Neural progenitor cell (in vitro differentiated cells): ENCODE measurements at regions not wholly inside any gene's neighbourhood (a gene's known extent, or its start where the extent isn't known, plus 50 kb on each side); places are given as distances from the start of the nearest gene placed in this dataset.

Experiments used
- DNase-seq: peaks from one replicate; pipeline ENCODE4 v3.0.0-alpha.2; 2016; ENCODE audit warnings: low spot score
- H2AFZ ChIP-seq: fragments of 200-600 bp; sonication (generic); replicated peaks from 2 replicates; pipeline ENCODE4 v1.6.1; 2016; ENCODE audit warnings: antibody characterized with exemption
- H3F3A ChIP-seq: fragments of 200-600 bp; sonication (generic); 2 replicates; pipeline ENCODE4 v1.6.1; 2016; ENCODE audit warnings: antibody characterized with exemption, low read depth
- H3K27ac ChIP-seq: fragments of 200-600 bp; sonication (generic); 2 replicates; pipeline ENCODE4 v1.5.1; 2016; ENCODE audit warnings: mild to moderate bottlenecking
- H3K27me3 ChIP-seq: fragments of 200-600 bp; sonication (generic); 2 replicates; pipeline ENCODE4 v1.6.1; 2016; ENCODE audit warnings: mild to moderate bottlenecking, moderate library complexity
- H3K36me3 ChIP-seq: fragments of 200-600 bp; sonication (generic); 2 replicates; pipeline ENCODE4 v1.5.1; 2016
- H3K4me1 ChIP-seq: fragments of 200-600 bp; sonication (generic); 2 replicates; pipeline ENCODE4 v1.6.1; 2016; ENCODE audit warnings: mixed run types
- H3K4me2 ChIP-seq: fragments of 200-600 bp; sonication (generic); 2 replicates; pipeline ENCODE4 v1.6.1; 2016
- H3K4me3 ChIP-seq: fragments of 200-600 bp; sonication (generic); 2 replicates; pipeline ENCODE4 v1.5.1; 2016
- H3K79me2 ChIP-seq: fragments of 200-600 bp; sonication (generic); 2 replicates; pipeline ENCODE4 v1.6.1; 2016; ENCODE audit warnings: low read depth
- H3K9ac ChIP-seq: fragments of 200-600 bp; sonication (generic); 2 replicates; pipeline ENCODE4 v1.6.1; 2016
- H3K9me3 ChIP-seq: fragments of 200-600 bp; sonication (generic); 2 replicates; pipeline ENCODE4 v1.5.1; 2016; ENCODE audit warnings: low read depth
- H4K20me1 ChIP-seq: fragments of 200-600 bp; sonication (generic); 2 replicates; pipeline ENCODE4 v1.6.1; 2016; ENCODE audit warnings: low read depth
- H3K27ac Mint-ChIP-seq: 3 replicates; pipeline ENCODE4 v1.8.0; 2021; ENCODE audit warnings: mixed read lengths
- H3K27me3 Mint-ChIP-seq: 2 replicates; pipeline ENCODE4 v1.8.0; 2022; ENCODE audit warnings: low read depth, mild to moderate bottlenecking, inconsistent platforms, moderate library complexity, mixed read lengths; ENCODE audit not compliant: insufficient read depth
- H3K36me3 Mint-ChIP-seq: 3 replicates; pipeline ENCODE4 v1.8.0; 2021; ENCODE audit warnings: mixed read lengths
- H3K4me1 Mint-ChIP-seq: 3 replicates; pipeline ENCODE4 v1.8.0; 2021; ENCODE audit warnings: mixed read lengths
- H3K4me3 Mint-ChIP-seq: 3 replicates; pipeline ENCODE4 v1.8.0; 2021; ENCODE audit warnings: mild to moderate bottlenecking, moderate library complexity, mixed read lengths
- H3K9me3 Mint-ChIP-seq: 3 replicates; pipeline ENCODE4 v1.8.0; 2020; ENCODE audit warnings: mixed read lengths
- CTCF ChIP-seq: fragments of 200-600 bp; sonication (generic); IDR thresholded peaks from 2 replicates; pipeline ENCODE4 v1.5.1; 2017; ENCODE audit warnings: antibody characterized with exemption, mild to moderate bottlenecking
- EZH2 ChIP-seq: fragments of 200-600 bp; sonication (generic); IDR thresholded peaks from 2 replicates; pipeline ENCODE4 v1.6.1; 2017; ENCODE audit warnings: antibody characterized with exemption, mild to moderate bottlenecking, moderate library complexity
- EZH2phosphoT487 ChIP-seq: fragments of 200-600 bp; sonication (generic); IDR thresholded peaks from 2 replicates; pipeline ENCODE4 v1.6.1; 2017; ENCODE audit warnings: antibody characterized with exemption

GRCh38 chr3:124386996-124387595, 343.2 kb upstream of the UMPS start:
- peaks cover 41% of the 10 kb centered on the region for H3K4me1 ChIP-seq

GRCh38 chr3:124391774-124392173, 338.5 kb upstream of the UMPS start:
- Mint-ChIP-seq H3K9me3 (no peaks in the 10 kb centered on the region), H3K27ac (no peak overlapping the region), H3K36me3 (peaks cover 4% of the 10 kb centered on the region), H3K27me3 (no peaks in the 10 kb centered on the region), H3K4me3 (no peak overlapping the region), H3K4me1 (peaks cover 34% of the 10 kb centered on the region)
- Histone ChIP-seq H2AFZ (no peak overlapping the region), H3K9me3 (no peaks in the 10 kb centered on the region), H3K4me1 (peaks cover 34% of the 10 kb centered on the region), H3K36me3 (no peaks in the 10 kb centered on the region), H3K4me3 (no peak overlapping the region), H4K20me1 (no peaks in the 10 kb centered on the region), H3K9ac (no peak overlapping the region), H3K27me3 (no peaks in the 10 kb centered on the region), H3K4me2 (no peak overlapping the region), H3K79me2 (no peaks in the 10 kb centered on the region), H3K27ac (no peak overlapping the region), H3F3A (peaks cover 14% of the 10 kb centered on the region)
- no peak for TF ChIP-seq EZH2phosphoT487
- TF ChIP-seq CTCF = no peak
- no peak for TF ChIP-seq EZH2
- DNase-seq = no peak

More at GRCh38 chr3:124386996-124387595, 343.2 kb upstream of the UMPS start:
- H3K4me1 Mint-ChIP-seq = peaks cover 61% of the 10 kb centered on the region
- no peak overlapping the region for H3K27ac ChIP-seq
- H3K36me3 ChIP-seq = no peaks in the 10 kb centered on the region
- TF ChIP-seq EZH2 = no peak
- TF ChIP-seq EZH2phosphoT487 = no peak
- TF ChIP-seq CTCF = no peak
- H3K4me3 ChIP-seq = no peak overlapping the region
- H3K4me2 ChIP-seq = no peak overlapping the region
- no peak overlapping the region for H3K9ac ChIP-seq
- peaks cover 7% of the 10 kb centered on the region for H3F3A ChIP-seq
- no peak overlapping the region for H2AFZ ChIP-seq
- no peaks in the 10 kb centered on the region for H3K27me3 ChIP-seq
- H3K9me3 Mint-ChIP-seq = no peaks in the 10 kb centered on the region
- no peak overlapping the region for H3K27ac Mint-ChIP-seq
- no peaks in the 10 kb centered on the region for H3K27me3 Mint-ChIP-seq
- H3K79me2 ChIP-seq = no peaks in the 10 kb centered on the region
- no peaks in the 10 kb centered on the region for H4K20me1 ChIP-seq
- peaks cover 3% of the 10 kb centered on the region for H3K36me3 Mint-ChIP-seq
- H3K4me3 Mint-ChIP-seq = no peak overlapping the region
- DNase-seq = no peak
- H3K9me3 ChIP-seq = no peaks in the 10 kb centered on the region

GRCh38 chr3:124393340-124393739, 336.9 kb upstream of the UMPS start:
- peaks cover 33% of the 10 kb centered on the region for H3K4me1 Mint-ChIP-seq
- no peak for DNase-seq
- no peak overlapping the region for H3K27ac Mint-ChIP-seq
- Histone ChIP-seq H3K36me3 (no peaks in the 10 kb centered on the region), H3K9me3 (no peaks in the 10 kb centered on the region), H3K4me3 (no peak overlapping the region), H4K20me1 (no peaks in the 10 kb centered on the region), H3K79me2 (no peaks in the 10 kb centered on the region), H2AFZ (no peak overlapping the region), H3K9ac (no peak overlapping the region), H3K27me3 (no peaks in the 10 kb centered on the region), H3F3A (peaks cover 18% of the 10 kb centered on the region), H3K4me2 (no peak overlapping the region), H3K27ac (no peak overlapping the region), H3K4me1 (peaks cover 35% of the 10 kb centered on the region)
- peaks cover 6% of the 10 kb centered on the region for H3K36me3 Mint-ChIP-seq
- H3K27me3 Mint-ChIP-seq = no peaks in the 10 kb centered on the region
- no peak for TF ChIP-seq EZH2
- TF ChIP-seq EZH2phosphoT487 = no peak
- no peak for TF ChIP-seq CTCF
- H3K4me3 Mint-ChIP-seq = no peak overlapping the region
- H3K9me3 Mint-ChIP-seq = no peaks in the 10 kb centered on the region
